PC-3 (cell line): ENCODE measurements at regions not wholly inside any gene's neighbourhood (a gene's known extent, or its start where the extent isn't known, plus 50 kb on each side); places are given as distances from the start of the nearest gene placed in this dataset.

ENCODE experiments used
- EZH2 ChIP-seq: fragments of 300-600 bp; sonication (generic); IDR thresholded peaks from one replicate; pipeline ENCODE4 v1.6.1; 2017; ENCODE audit warnings: antibody characterized with exemption, mild to moderate bottlenecking, low read length; ENCODE audit not compliant: unreplicated experiment
- EZH2phosphoT487 ChIP-seq: fragments of 300-600 bp; sonication (generic); IDR thresholded peaks from 2 replicates; pipeline ENCODE4 v1.6.1; 2018; ENCODE audit warnings: mild to moderate bottlenecking, antibody characterized with exemption, low read length, borderline replicate concordance
- TF ChIP-seq, protein P1 (sequence below): fragments of 300-600 bp; sonication (generic); conservative IDR thresholded peaks from 2 replicates; pipeline ENCODE4 v1.5.1; 2017; ENCODE audit warnings: antibody characterized with exemption, low read depth, mild to moderate bottlenecking, low read length

DNA sequence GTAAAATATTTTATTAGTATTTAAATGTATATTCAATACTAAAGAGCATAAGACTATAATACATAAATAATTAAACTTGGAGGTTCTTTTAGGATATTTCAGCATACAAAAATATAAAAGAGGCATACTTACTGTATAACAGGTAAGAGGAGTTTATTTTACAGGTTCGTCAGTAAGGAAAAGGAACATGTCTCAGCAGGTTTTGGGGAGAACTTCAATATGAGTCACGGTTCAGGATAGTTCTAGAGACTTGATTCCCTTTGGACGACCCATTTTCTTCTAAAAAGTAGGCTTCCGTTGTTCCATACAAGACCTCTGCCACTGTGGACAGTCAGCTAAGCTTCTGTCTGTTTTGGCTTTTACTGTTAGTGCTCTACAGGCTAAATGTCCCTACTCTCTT is 181.1 kb downstream of the ALX1 start:
- TF ChIP-seq, protein P1, sequence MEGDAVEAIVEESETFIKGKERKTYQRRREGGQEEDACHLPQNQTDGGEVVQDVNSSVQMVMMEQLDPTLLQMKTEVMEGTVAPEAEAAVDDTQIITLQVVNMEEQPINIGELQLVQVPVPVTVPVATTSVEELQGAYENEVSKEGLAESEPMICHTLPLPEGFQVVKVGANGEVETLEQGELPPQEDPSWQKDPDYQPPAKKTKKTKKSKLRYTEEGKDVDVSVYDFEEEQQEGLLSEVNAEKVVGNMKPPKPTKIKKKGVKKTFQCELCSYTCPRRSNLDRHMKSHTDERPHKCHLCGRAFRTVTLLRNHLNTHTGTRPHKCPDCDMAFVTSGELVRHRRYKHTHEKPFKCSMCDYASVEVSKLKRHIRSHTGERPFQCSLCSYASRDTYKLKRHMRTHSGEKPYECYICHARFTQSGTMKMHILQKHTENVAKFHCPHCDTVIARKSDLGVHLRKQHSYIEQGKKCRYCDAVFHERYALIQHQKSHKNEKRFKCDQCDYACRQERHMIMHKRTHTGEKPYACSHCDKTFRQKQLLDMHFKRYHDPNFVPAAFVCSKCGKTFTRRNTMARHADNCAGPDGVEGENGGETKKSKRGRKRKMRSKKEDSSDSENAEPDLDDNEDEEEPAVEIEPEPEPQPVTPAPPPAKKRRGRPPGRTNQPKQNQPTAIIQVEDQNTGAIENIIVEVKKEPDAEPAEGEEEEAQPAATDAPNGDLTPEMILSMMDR = no peak
- TF ChIP-seq EZH2 = no peak
- no peak for TF ChIP-seq EZH2phosphoT487
